ENCODE measurements at regions not wholly inside any gene's neighbourhood (a gene's known extent, or its start where the extent isn't known, plus 50 kb on each side); places are given as distances from the start of the nearest gene placed in this dataset.

DNA sequence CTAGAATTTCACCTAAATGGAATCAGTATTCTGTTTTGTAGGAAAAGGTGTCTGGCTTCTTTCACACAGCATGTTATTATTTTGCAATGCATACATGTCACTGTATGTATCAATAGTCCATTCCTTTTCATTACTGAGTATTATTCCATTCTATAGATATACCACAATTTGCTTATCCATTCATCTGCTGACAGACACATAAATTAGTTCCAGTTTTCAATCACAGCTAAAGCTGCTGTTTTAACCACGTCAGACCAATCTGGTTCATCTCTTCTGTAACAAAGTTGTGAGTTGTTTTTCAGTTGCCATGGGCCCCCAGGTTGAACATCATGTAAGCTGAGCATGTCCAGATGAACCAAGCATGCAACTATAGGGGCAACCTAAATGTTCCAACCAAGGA, 282.1 kb upstream of the MKLN1 start:
- TF ChIP-seq POLR2AphosphoS5 (IDR thresholded peaks at IDR 0.05; ENCODE audit: low read depth, low read length): no peak
- no peak for TF ChIP-seq POLR2A (IDR thresholded peaks at IDR 0.05; ENCODE audit: low read depth, low read length)
- TF ChIP-seq TAF1 (IDR thresholded peaks at IDR 0.05; ENCODE audit: borderline replicate concordance, low read depth, low read length): no peak

All from GM12892 (cell line).